CD4-positive, CD25-positive, alpha-beta regulatory T cell (primary cell): ENCODE measurements at regions not wholly inside any gene's neighbourhood (a gene's known extent, or its start where the extent isn't known, plus 50 kb on each side); places are given as distances from the start of the nearest gene placed in this dataset.
"Not testable (repeated sequence)": the region's sequence is repeated elsewhere in the genome, so short reads cannot be mapped to it uniquely, and the experiment has no call there.

Experiments
- ATAC-seq, 2 donors: fragments of 150-1000 bp; cut with Tn5 transposase; one replicate each; pipeline ENCODE4 v1.10.0; 2021; ENCODE audit warnings: low read depth in 2 of 2, moderate number of reproducible peaks in 2 of 2, moderate library complexity in 1 of 2
- DNase-seq, 3 donors: peaks; one replicate each; pipeline versions ENCODE4 v3.0.0 to v3.0.0-alpha.2; 2012 to 2022; ENCODE audit warnings: mixed read lengths in 1 of 3
- H3K27ac ChIP-seq: one replicate; pipeline ENCODE4 v1.7.0; 2013; ENCODE audit warnings: mild to moderate bottlenecking, low read length; ENCODE audit not compliant: insufficient read depth, poor library complexity, severe bottlenecking
- H3K27me3 ChIP-seq: one replicate; pipeline ENCODE4 v1.7.0; 2013; ENCODE audit warnings: low read length; ENCODE audit not compliant: control insufficient read depth, insufficient read depth
- H3K36me3 ChIP-seq: one replicate; pipeline ENCODE4 v1.7.0; 2013; ENCODE audit warnings: mild to moderate bottlenecking, low read length, moderate library complexity; ENCODE audit not compliant: control insufficient read depth, insufficient read depth
- H3K4me1 ChIP-seq: 2 replicates; pipeline ENCODE4 v1.7.0; 2013; ENCODE audit warnings: mild to moderate bottlenecking, low read length; ENCODE audit not compliant: insufficient read depth, control insufficient read depth, poor library complexity, severe bottlenecking
- H3K4me3 ChIP-seq: one replicate; pipeline ENCODE4 v1.7.0; 2013; ENCODE audit warnings: low read depth, mild to moderate bottlenecking, low read length, moderate library complexity
- H3K9me3 ChIP-seq, 2 experiments: 1 replicate in 1 of 2; 2 replicates in 1 of 2; pipeline ENCODE4 v1.7.0; 2013; ENCODE audit warnings: low read length in 2 of 2, mild to moderate bottlenecking in 1 of 2, moderate library complexity in 1 of 2; ENCODE audit not compliant: control insufficient read depth in 2 of 2
- H3K27ac Mint-ChIP-seq, 3 donors: one replicate each; pipeline ENCODE4 v1.8.0; 2020 to 2022; ENCODE audit warnings: mild to moderate bottlenecking in 3 of 3, mixed read lengths in 3 of 3, moderate library complexity in 2 of 3
- H3K27me3 Mint-ChIP-seq: one replicate; pipeline ENCODE4 v1.8.0; 2022; ENCODE audit warnings: mild to moderate bottlenecking, mixed read lengths
- H3K36me3 Mint-ChIP-seq: one replicate; pipeline ENCODE4 v1.8.0; 2020; ENCODE audit warnings: mixed read lengths
- H3K4me1 Mint-ChIP-seq, 4 donors: one replicate each; pipeline ENCODE4 v1.8.0; 2020 to 2022; ENCODE audit warnings: mixed read lengths in 4 of 4, mild to moderate bottlenecking in 1 of 4
- H3K4me3 Mint-ChIP-seq, 4 donors: one replicate each; pipeline ENCODE4 v1.8.0; 2020 to 2022; ENCODE audit warnings: mild to moderate bottlenecking in 4 of 4, mixed read lengths in 4 of 4, moderate library complexity in 3 of 4
- H3K9me3 Mint-ChIP-seq, 7 donors: one replicate each; pipeline ENCODE4 v1.8.0; 2020 to 2022; ENCODE audit warnings: mixed read lengths in 7 of 7, mild to moderate bottlenecking in 3 of 7, moderate library complexity in 2 of 7

DNA sequence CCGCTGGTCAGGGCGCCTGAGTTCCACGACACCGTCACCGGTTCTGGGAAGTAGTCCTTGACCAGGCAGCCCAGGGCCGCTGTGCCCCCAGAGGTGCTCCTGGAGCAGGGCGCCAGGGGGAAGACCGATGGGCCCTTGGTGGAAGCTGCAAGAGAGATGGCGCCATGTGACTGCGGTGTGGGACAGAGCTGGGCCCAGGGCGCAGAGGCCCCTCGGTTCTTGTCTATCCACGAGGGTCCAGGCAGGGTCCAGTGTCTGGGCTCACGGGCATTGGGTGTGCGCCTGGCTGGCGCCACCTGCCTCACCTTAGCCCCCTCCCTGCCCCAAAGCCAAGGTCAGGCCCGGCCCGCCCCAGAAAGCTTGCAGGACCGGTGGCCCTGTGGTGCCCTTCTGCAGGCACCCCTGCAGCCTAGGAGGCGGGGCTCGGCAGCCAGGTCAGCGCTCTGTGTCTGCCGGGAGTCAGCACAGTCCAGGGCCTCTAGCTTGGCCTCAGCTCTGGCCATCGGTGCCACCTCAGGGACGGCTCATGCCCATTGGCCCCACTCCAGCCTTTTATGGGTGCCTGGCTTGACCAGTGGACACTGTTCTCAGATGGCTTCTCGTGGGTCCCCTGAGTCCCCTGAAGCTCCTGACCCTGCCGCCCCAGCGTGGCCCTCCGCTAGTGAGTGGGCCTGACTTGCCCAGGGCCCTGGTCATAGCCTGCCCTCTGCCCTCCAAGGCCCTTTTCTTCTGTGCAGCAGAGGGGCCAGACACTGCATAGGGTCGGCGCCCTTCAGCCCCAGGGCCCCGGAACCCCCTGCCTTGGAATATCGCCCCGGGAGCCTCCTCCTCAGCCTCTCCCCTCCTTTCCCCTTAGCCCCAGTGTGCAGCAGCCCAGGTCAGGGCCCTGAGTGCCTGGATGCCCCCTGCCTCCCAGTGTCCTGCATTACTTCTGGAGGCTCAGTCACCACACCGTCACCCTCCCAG is 245.2 kb downstream of the TMEM121 start:
- not testable (repeated sequence) for H3K4me3 ChIP-seq

DNA sequence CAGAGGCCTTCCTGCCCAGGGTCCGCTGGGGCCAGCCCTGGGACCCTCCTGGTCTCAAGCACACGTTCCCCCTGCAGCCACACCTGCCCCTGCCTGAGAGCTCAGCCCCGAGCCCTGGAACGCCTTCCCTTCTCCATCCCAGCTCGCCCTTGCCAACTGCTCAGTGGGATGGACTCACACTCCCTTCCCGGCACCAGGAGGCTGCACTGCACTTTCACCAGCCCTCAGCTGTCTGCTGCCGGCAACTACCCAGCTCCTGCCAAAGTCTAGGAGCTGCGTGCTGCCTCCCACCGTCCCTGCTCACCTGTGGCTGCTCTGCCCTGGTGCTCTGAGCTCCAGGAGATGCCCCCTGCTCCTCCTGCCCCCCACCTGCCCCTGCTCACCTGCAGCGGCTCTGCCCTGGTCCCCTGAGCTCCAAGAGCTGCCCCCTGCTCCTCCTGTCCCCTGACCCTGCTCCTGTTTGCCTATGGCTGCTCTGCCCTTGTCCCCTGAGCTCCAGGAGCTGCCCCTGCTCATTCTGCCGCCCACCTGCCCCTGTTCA is 246.4 kb downstream of the TMEM121 start:
- not testable (repeated sequence) for H3K4me3 ChIP-seq, H3K4me3 Mint-ChIP-seq

More for the DNA sequence above, 245.2 kb downstream of the TMEM121 start:
- H3K27ac ChIP-seq, H3K4me1 ChIP-seq, H3K9me3 Mint-ChIP-seq, H3K9me3 ChIP-seq, H3K36me3 ChIP-seq, DNase-seq, H3K36me3 Mint-ChIP-seq, H3K27me3 Mint-ChIP-seq, H3K27me3 ChIP-seq, H3K4me3 Mint-ChIP-seq, ATAC-seq, H3K27ac Mint-ChIP-seq, H3K4me1 Mint-ChIP-seq: not testable (repeated sequence)

DNA sequence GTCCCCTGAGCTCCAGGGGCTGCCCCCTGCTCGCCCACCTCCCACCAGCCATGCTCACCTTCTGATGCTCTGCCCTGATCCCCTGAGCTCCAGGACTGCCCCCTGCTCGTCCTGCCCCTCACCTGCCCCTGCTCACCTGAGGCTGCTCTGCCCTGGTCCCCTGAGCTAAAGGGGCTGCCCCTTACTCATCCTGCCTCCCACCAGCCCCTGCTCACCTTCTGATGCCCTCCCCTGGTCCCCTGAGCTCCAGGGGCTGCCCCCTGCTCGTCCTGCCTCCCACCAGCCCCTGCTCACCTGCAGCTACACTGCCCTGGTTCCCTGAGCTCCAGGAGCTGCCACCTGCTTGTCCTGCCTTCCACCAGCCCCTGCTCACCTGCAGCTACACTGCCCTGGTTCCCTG is 247.2 kb downstream of the TMEM121 start:
- Histone ChIP-seq H3K27ac (no peak overlapping the region), H3K4me3 (no peak overlapping the region), H3K36me3 (no peaks in the 10 kb centered on the region), H3K9me3 (peaks cover 2 to 4% of the 10 kb centered on the region in 2 experiments), H3K27me3 (no peaks in the 10 kb centered on the region), H3K4me1 (no peaks in the 10 kb centered on the region)
- peak in 1 of 2 donors; percentile 13 for ATAC-seq
- Mint-ChIP-seq H3K36me3 (no peaks in the 10 kb centered on the region), H3K27me3 (peaks cover 4% of the 10 kb centered on the region), H3K4me1 (peaks cover 0 to 3% (median 0%) of the 10 kb centered on the region in 4 donors), H3K4me3 (no peak overlapping the region), H3K9me3 (peaks cover 0 to 12% (median 4%) of the 10 kb centered on the region in 7 donors), H3K27ac (peak overlapping the region in 1 of 3 donors; percentile 44)
- no peak for DNase-seq

More for the DNA sequence above, 246.4 kb downstream of the TMEM121 start:
- H3K9me3 Mint-ChIP-seq, DNase-seq, H3K36me3 Mint-ChIP-seq, H3K27me3 ChIP-seq, H3K27me3 Mint-ChIP-seq, H3K4me1 ChIP-seq, H3K4me1 Mint-ChIP-seq, H3K27ac ChIP-seq, H3K9me3 ChIP-seq, ATAC-seq, H3K36me3 ChIP-seq, H3K27ac Mint-ChIP-seq: not testable (repeated sequence)

DNA sequence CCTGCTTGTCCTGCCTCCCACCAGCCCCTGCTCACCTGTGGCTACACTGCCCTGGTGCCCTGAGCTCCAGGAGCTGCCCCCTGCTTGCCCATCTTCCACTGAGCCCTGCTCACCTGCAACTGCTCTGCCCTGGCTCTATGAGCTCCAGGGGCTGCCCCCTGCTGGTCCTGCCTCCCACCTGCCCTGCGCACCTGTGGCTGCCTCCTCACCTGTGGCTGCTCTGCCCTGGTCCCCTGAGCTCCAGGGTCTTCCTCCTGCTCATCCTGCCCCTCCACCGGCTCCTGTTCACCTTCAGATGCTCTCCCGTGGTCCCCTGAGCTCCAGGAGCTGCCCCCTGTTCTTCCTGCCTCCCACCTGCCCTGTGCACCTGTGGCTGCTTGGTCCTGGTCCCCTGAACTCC is 247.6 kb downstream of the TMEM121 start:
- Histone ChIP-seq H3K4me1 (no peaks in the 10 kb centered on the region), H3K4me3 (no peak overlapping the region), H3K9me3 (peaks cover 2 to 7% of the 10 kb centered on the region in 2 experiments), H3K36me3 (no peaks in the 10 kb centered on the region), H3K27ac (no peak overlapping the region), H3K27me3 (no peaks in the 10 kb centered on the region)
- Mint-ChIP-seq H3K4me1 (peaks cover 0 to 3% (median 0%) of the 10 kb centered on the region in 4 donors), H3K9me3 (peaks cover 0 to 15% (median 7%) of the 10 kb centered on the region in 7 donors), H3K36me3 (no peaks in the 10 kb centered on the region), H3K27ac (peak overlapping the region in 1 of 3 donors; percentile 44), H3K27me3 (peaks cover 4% of the 10 kb centered on the region), H3K4me3 (no peak overlapping the region)
- ATAC-seq (no peak), DNase-seq (no peak)

DNA sequence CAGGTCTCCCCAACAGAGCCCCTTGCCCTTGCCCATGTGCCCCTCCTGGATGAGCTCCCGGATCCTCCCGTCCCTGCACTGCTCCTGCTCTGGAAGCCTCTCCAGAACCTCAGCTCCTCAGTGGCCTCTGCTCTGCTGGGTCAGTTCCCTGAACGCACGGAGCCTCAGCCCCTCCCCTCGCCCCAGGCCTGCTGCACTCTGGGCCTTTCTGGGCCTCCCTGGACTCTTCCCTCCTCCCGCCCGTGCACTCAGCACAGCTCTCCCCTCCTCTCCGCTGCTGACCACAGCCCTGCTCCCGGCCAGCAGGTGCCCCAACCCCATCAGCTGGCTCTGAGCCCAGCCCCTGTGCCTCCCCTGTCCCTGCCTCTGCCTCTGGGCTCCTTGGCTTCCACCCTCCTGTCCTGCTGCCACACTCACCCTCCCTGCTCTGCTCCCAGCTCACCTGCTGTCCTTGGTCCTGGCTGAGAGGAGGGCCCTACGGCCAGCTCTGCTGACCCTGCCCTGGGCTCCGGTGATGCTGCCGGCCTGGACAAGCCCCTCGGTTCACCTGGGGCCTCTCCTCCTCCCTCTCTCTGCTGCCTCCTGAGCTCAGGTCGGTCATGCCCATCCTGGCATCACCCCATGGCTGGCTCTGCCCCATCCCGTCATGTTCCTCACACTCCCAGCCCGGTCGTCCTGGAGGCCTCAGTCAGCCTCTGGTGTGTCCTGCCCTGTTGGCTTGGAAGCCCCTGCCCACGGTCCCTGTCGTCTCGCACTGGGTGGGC is 248.4 kb downstream of the TMEM121 start:
- not testable (repeated sequence) for H3K27ac Mint-ChIP-seq, H3K4me1 ChIP-seq, H3K4me1 Mint-ChIP-seq, DNase-seq, H3K27ac ChIP-seq, ATAC-seq, H3K27me3 ChIP-seq, H3K36me3 Mint-ChIP-seq, H3K4me3 Mint-ChIP-seq, H3K4me3 ChIP-seq, H3K36me3 ChIP-seq, H3K27me3 Mint-ChIP-seq
- H3K9me3 ChIP-seq, result peaks cover 9 to 13% of the 10 kb centered on the region in 2 experiments
- peaks cover 0 to 22% (median 13%) of the 10 kb centered on the region in 7 donors for H3K9me3 Mint-ChIP-seq

DNA sequence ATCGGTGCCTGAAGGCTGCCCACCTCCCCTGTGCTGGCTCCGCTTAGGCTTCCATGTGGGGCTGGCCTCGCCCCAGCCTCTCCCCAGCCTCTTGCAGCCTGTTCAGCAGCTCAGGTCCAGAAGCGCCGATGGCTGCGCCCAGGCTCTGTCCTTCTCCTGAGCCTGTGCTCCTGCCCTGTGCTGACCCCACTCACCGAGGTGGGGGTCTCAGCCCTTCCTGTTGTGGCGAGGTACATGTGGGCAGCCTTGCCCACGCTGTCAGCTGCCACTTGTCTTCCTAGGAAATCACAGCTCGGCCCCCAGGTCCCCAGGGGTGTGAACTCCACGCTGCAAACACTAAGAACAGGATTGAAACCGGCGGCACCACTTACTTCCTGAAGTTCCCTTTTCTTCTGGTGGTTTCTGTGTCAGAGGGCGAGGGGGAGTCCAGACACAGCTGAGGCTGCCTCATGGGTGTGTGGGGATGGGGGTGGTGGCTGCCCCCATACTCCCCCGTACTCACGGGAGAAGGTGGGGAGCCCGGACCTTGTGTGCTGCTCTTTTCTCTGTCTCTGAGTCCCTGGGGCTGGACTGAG is 249.1 kb downstream of the TMEM121 start:
- not testable (repeated sequence) for H3K27ac Mint-ChIP-seq, H3K36me3 ChIP-seq, H3K36me3 Mint-ChIP-seq, H3K27ac ChIP-seq, DNase-seq, H3K27me3 ChIP-seq, H3K4me1 Mint-ChIP-seq, ATAC-seq, H3K4me3 ChIP-seq, H3K4me1 ChIP-seq, H3K27me3 Mint-ChIP-seq
- Mint-ChIP-seq H3K9me3 (peaks cover 0 to 27% (median 14%) of the 10 kb centered on the region in 7 donors), H3K4me3 (peak overlapping the region in 1 of 4 donors; percentile 58)
- peaks cover 15 to 18% of the 10 kb centered on the region in 2 experiments for H3K9me3 ChIP-seq

DNA sequence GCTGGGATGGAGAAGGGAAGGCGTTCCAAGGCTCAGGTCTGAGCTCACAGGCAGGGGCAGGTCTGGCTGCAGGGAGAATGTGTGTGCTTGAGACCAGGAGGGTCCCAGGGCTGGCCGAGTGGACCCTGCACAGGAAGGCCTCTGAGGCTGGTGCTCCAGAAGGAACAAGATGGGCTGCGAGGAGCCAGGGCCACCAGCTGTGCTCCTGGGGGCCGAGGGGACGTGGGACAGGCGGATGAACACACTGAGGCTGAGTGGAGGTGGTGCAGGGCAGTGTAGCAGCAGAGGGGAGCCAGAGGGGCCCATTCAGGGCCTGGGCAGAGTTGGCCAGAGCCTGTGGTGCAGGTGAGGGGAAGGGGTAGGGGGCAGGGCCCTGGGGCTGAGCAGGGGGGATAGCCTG is 249.7 kb downstream of the TMEM121 start:
- peaks cover 0 to 33% (median 19%) of the 10 kb centered on the region in 7 donors for H3K9me3 Mint-ChIP-seq
- DNase-seq, H3K27ac ChIP-seq, H3K27ac Mint-ChIP-seq, H3K4me1 ChIP-seq, H3K36me3 ChIP-seq, H3K4me1 Mint-ChIP-seq, H3K4me3 ChIP-seq, ATAC-seq, H3K27me3 ChIP-seq, H3K27me3 Mint-ChIP-seq, H3K36me3 Mint-ChIP-seq: not testable (repeated sequence)
- H3K4me3 Mint-ChIP-seq, result peak overlapping the region in 1 of 4 donors; percentile 58
- H3K9me3 ChIP-seq, result peaks cover 21 to 24% of the 10 kb centered on the region in 2 experiments
